ENCODE measurements at regions not wholly inside any gene's neighbourhood (a gene's known extent, or its start where the extent isn't known, plus 50 kb on each side); places are given as distances from the start of the nearest gene placed in this dataset.

DNA sequence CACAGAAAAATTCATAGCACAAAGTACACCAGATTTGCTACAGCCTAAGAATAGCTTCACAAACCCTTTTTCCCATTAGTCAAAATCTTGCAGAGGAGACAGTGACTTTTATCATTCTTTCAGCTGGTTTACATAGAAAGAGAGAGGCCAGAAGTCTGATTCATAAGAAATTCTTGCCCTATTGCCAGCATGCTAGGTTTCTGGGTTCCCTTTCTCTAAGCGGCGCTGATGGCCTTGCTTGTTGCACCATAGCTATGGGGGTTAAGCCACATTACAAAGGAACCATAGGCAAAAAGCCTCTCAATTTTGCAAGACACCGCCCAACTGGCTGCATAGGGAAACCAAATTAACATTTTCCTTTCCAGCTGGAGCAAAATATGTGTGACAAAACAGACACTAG is 87.4 kb downstream of the ZNF467 start:
- H3K9me3 ChIP-seq, result no peaks in the 10 kb centered on the region
- no peak overlapping the region for H3K27ac ChIP-seq
- no peak for ATAC-seq
- in situ Hi-C loops (cut with MboI; ENCODE audit: low sequenced_read_pairs in 4 of 4), result no loop called here
- TF ChIP-seq CTCF (IDR thresholded peaks at IDR 0.05 in 4 of 5, conservative IDR thresholded peaks at IDR 0.05 in 1 of 5) (no peak), POLR2A (IDR thresholded peaks at IDR 0.05) (no peak)
- intact Hi-C loops (cut with DNase I; ENCODE audit: low total_unique reads), result no loop called here
- H3K36me3 ChIP-seq, result no peaks in the 10 kb centered on the region
- H3K27me3 ChIP-seq, result peaks cover 1 to 9% (median 5%) of the 10 kb centered on the region in 3 donors
- H3K4me1 ChIP-seq, result no peaks in the 10 kb centered on the region
- no peak overlapping the region for H3K4me3 ChIP-seq
- DNase-seq, result no peak

DNA sequence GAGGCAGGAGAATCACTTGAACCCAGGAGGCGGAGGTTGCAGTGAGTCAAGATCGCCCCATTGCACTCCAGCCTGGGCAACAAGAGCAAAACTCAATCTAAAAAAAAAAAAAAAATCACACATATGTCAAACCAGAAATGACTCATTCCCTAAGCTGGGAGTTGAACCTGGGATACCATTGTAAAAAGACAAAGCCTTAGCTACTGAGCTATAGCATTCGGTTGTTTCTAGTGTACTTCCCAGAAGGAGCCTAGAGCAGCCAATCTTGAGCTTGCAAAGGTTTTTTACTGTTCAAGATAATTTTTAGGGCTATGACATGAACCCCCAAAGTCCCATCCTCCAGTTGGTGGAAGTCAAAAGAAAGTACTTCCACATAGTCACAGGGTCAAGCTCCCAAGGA is 87.9 kb downstream of the ZNF467 start:
- Histone ChIP-seq H3K9me3 (no peaks in the 10 kb centered on the region), H3K36me3 (no peaks in the 10 kb centered on the region), H3K4me3 (no peak overlapping the region), H3K4me1 (no peaks in the 10 kb centered on the region), H3K27me3 (peaks cover 0 to 8% (median under 1%) of the 10 kb centered on the region in 3 donors), H3K27ac (no peak overlapping the region)
- intact Hi-C loops (cut with DNase I; ENCODE audit: low total_unique reads) (no loop called here), in situ Hi-C loops (cut with MboI; ENCODE audit: low sequenced_read_pairs in 4 of 4) (no loop called here)
- no peak for DNase-seq
- no peak for TF ChIP-seq POLR2A (IDR thresholded peaks at IDR 0.05)
- TF ChIP-seq CTCF (IDR thresholded peaks at IDR 0.05 in 4 of 5, conservative IDR thresholded peaks at IDR 0.05 in 1 of 5), result no peak
- no peak for ATAC-seq

DNA sequence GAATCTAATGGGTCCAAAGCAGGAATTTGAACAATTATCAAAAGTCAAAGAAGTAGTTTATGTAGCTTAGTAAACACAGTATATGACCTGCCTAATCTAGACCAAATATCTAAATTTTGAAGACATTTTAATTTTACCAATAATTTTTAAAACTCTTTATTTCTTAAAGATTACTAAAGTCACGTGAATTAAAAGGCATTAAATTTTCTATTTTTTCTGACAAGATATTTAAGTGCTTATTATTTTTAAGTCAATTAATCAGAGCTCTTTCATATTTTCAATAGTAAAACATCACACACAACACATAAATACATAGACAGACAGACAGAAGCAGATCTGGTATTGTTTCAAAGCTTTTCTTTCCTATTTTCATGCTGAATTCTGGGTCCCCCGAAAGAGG is 89.5 kb downstream of the ZNF467 start:
- no peaks in the 10 kb centered on the region for H3K36me3 ChIP-seq
- ATAC-seq (no peak), DNase-seq (no peak)
- H3K4me3 ChIP-seq, result no peak overlapping the region
- H3K27me3 ChIP-seq, result no peaks in the 10 kb centered on the region
- TF ChIP-seq POLR2A (IDR thresholded peaks at IDR 0.05), result no peak
- TF ChIP-seq CTCF (IDR thresholded peaks at IDR 0.05 in 4 of 5, conservative IDR thresholded peaks at IDR 0.05 in 1 of 5), result no peak
- in situ Hi-C loops (cut with MboI; ENCODE audit: low sequenced_read_pairs in 4 of 4), result no loop called here
- no peaks in the 10 kb centered on the region for H3K9me3 ChIP-seq
- H3K4me1 ChIP-seq, result no peaks in the 10 kb centered on the region
- intact Hi-C loops (cut with DNase I; ENCODE audit: low total_unique reads), result no loop called here
- H3K27ac ChIP-seq, result no peak overlapping the region

DNA sequence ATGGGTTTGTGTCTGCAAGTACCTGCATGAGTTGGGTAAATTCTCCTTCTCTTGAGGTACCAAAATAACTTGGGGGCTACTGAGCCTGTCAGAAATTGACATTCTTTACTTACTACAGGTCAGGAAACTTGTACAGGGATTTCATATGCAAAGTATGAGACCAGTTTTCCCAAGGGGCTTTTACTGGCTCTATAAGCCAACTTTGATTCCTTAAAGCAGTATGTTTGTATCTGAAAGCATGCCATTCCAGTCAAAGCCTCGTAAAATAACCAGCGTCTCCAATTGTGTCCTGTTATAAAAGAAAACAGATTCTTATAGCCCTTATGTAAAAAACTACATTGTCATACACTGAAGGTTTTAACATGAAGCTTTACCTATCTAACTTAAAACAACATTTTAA is 90.2 kb downstream of the ZNF467 start:
- in situ Hi-C loops (cut with MboI; ENCODE audit: low sequenced_read_pairs in 4 of 4), result no loop called here
- no peaks in the 10 kb centered on the region for H3K4me1 ChIP-seq
- no peak overlapping the region for H3K27ac ChIP-seq
- no peaks in the 10 kb centered on the region for H3K27me3 ChIP-seq
- DNase-seq (no peak), ATAC-seq (no peak)
- no peak for TF ChIP-seq POLR2A (IDR thresholded peaks at IDR 0.05)
- TF ChIP-seq CTCF (IDR thresholded peaks at IDR 0.05 in 4 of 5, conservative IDR thresholded peaks at IDR 0.05 in 1 of 5), result no peak
- H3K9me3 ChIP-seq, result no peaks in the 10 kb centered on the region
- intact Hi-C loops (cut with DNase I; ENCODE audit: low total_unique reads), result no loop called here
- no peaks in the 10 kb centered on the region for H3K36me3 ChIP-seq
- H3K4me3 ChIP-seq, result no peak overlapping the region

DNA sequence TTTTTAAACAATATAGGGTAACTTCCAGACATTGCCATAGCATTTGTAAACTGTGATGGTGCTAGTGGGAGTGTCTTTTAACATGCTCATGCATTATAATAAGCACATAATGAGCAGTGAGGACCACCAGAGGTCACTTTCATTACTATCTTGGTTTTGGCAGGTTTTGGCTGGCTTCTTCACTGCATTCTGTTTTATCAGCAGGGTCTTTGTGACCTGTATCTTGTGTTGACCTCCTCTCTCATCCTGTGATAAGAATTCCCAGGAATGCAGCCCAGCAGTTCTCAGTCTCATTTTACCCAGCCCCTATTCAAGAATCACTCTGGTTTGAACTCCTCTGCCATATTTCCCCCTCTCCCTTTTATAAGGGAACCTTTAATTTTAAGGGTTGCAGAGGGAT is 91.3 kb downstream of the ZNF467 start:
- Histone ChIP-seq H3K4me3 (no peak overlapping the region), H3K4me1 (no peaks in the 10 kb centered on the region), H3K27ac (no peak overlapping the region), H3K36me3 (no peaks in the 10 kb centered on the region), H3K27me3 (no peaks in the 10 kb centered on the region), H3K9me3 (no peaks in the 10 kb centered on the region)
- intact Hi-C loops (cut with DNase I; ENCODE audit: low total_unique reads) (no loop called here), in situ Hi-C loops (cut with MboI; ENCODE audit: low sequenced_read_pairs in 4 of 4) (no loop called here)
- DNase-seq, result no peak
- TF ChIP-seq POLR2A (IDR thresholded peaks at IDR 0.05), result no peak
- TF ChIP-seq CTCF (IDR thresholded peaks at IDR 0.05 in 4 of 5, conservative IDR thresholded peaks at IDR 0.05 in 1 of 5), result no peak
- no peak for ATAC-seq

All from gastrocnemius medialis (tissue), 4 donors.